ENCODE measurements at regions not wholly inside any gene's neighbourhood (a gene's known extent, or its start where the extent isn't known, plus 50 kb on each side); places are given as distances from the start of the nearest gene placed in this dataset.

DNA sequence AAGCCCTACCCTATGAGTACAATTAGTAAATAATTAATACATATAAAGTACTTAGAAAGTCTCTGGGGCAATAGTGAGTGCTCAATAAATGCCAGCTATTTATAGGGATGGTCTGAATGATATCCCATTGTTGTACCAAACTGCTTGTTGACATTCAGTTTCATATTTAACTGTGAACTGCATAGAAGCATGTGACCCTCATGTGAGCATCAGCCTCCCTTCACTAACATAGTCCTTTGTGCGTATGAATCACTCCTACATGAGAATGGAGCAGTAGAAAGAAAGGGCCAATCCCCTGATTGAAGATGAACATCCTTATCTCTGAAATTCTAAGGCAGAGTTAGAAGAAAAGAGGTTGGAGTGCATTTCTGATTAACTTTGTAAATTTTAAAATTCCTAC lies 68.7 kb upstream of the ATP10A start:
- Histone ChIP-seq H3K4me1 (peaks cover 0 to 8% of the 10 kb centered on the region in 2 donors), H3K27me3 (no peaks in the 10 kb centered on the region), H3K9me3 (peaks cover 0 to 12% of the 10 kb centered on the region in 2 donors), H3K4me3 (no peak overlapping the region), H3K27ac (no peak overlapping the region), H3K36me3 (no peaks in the 10 kb centered on the region)
- TF ChIP-seq, protein P1, sequence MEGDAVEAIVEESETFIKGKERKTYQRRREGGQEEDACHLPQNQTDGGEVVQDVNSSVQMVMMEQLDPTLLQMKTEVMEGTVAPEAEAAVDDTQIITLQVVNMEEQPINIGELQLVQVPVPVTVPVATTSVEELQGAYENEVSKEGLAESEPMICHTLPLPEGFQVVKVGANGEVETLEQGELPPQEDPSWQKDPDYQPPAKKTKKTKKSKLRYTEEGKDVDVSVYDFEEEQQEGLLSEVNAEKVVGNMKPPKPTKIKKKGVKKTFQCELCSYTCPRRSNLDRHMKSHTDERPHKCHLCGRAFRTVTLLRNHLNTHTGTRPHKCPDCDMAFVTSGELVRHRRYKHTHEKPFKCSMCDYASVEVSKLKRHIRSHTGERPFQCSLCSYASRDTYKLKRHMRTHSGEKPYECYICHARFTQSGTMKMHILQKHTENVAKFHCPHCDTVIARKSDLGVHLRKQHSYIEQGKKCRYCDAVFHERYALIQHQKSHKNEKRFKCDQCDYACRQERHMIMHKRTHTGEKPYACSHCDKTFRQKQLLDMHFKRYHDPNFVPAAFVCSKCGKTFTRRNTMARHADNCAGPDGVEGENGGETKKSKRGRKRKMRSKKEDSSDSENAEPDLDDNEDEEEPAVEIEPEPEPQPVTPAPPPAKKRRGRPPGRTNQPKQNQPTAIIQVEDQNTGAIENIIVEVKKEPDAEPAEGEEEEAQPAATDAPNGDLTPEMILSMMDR (IDR thresholded peaks at IDR 0.05), result no peak
- DNase-seq (ENCODE audit: low spot score), result no peak

DNA sequence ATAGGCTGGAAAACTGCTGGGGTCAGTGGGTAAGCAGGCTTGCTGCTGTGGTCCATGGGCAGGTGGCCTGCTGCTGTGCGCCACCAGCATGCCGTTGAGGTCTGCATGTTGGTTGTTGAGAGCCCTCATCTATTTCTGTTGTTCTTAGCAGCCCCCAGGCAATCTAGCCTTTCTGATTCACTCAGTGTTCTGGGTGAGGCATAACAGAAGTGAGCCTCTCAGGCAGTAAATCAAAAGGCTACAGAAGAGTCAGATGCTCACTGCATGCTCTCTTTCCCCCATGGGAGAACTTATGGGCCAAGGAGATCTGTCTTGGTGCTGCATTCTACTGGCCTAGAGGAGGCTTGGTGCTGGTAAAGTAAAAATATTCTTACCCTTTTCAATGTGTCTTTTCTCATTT lies 67.8 kb upstream of the ATP10A start:
- peaks cover 0 to 12% of the 10 kb centered on the region in 2 donors for H3K9me3 ChIP-seq
- H3K4me3 ChIP-seq, result no peak overlapping the region
- H3K27me3 ChIP-seq, result no peaks in the 10 kb centered on the region
- H3K36me3 ChIP-seq, result no peaks in the 10 kb centered on the region
- TF ChIP-seq, protein P1 (IDR thresholded peaks at IDR 0.05), result no peak
- no peak overlapping the region for H3K27ac ChIP-seq
- H3K4me1 ChIP-seq, result peaks cover 0 to 8% of the 10 kb centered on the region in 2 donors
- no peak for DNase-seq (ENCODE audit: low spot score)
